Thyroid gland (tissue), 4 donors: ENCODE measurements at regions not wholly inside any gene's neighbourhood (a gene's known extent, or its start where the extent isn't known, plus 50 kb on each side); places are given as distances from the start of the nearest gene placed in this dataset.

Experiments used
- CTCF ChIP-seq, 6 experiments: fragments of 200-600 bp in 3 of 6; fragments of 450-650 bp in 3 of 6; sonication (generic) in 3 of 6; IDR thresholded peaks; one replicate each; pipeline ENCODE4 v1.5.1; 2016 to 2019; ENCODE audit warnings: antibody characterized with exemption in 6 of 6, mild to moderate bottlenecking in 2 of 6, inconsistent platforms in 1 of 6, moderate library complexity in 1 of 6
- POLR2A ChIP-seq, 2 donors: fragments of 450-650 bp; IDR thresholded peaks; one replicate each; pipeline ENCODE4 v1.6.1; 2017; ENCODE audit warnings: antibody characterized with exemption in 2 of 2, mild to moderate bottlenecking in 2 of 2, moderate library complexity in 1 of 2

GRCh38 chr11:11142430-11142829, 210.6 kb downstream of the CSNK2A3 start:
- TF ChIP-seq CTCF (IDR thresholded peaks at IDR 0.05) (no peak), POLR2A (IDR thresholded peaks at IDR 0.05) (no peak)
